ENCODE measurements at regions not wholly inside any gene's neighbourhood (a gene's known extent, or its start where the extent isn't known, plus 50 kb on each side); places are given as distances from the start of the nearest gene placed in this dataset.

DNA sequence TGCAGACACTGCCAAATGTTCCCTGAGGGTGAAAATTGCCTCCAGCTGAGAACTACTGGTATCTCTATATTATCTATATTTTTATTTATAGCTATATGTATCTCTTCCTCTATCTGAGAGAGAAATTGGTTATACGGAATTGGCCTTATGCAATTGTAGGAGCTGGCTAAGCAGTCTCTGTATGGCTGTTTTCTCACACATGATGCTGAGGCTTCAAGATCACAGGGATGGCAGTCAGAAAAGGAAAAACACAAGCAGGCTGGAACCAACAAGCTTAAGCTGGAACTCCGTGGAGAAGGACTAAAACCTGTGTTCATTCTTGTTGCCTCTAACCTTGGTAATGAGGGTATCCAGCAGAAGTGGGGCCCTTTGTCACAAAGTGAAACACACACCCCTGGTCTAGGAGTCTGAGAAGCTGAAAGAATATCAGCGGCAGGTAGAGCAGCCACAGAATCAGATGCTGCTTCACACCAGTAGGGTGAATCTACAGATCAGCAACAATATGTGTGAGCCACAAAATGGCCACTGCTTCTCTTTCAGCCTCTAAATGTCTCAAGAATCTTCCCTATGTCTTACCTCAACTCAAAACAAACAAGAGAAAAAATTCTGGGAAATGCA is 166.5 kb upstream of the PPP1R2C start:
- no peak for DNase-seq (ENCODE audit: low read depth)

DNA sequence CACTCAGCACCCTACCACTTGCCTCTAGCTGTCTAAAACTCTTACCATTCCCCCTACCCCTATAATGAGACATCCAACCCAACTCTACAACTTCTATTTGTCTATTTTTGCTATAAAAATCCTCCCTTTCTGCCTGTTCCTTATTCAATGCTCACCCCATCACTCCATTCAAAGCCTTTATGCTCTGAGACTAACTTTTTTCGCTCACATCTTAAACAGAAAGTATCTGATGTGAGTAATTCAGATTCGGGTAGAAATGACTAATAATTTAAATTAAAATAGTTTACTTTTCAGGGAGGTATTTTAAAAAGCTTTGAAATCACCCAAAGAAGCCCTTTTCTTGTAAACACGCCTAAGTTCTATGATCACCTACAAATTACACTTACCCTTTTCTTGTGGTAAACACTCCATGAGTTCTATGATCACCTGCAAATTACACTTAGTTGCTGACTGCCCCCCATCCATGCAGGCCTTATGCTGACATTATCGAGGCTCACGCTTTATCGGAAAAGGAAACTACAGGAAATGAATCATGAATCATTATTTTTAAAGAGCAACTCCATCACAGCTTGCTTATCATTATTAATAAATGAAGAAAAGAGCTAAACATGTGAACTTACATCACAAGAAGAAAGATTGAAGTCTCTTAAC is 168.7 kb upstream of the PPP1R2C start:
- DNase-seq (ENCODE audit: low read depth), result no peak

DNA sequence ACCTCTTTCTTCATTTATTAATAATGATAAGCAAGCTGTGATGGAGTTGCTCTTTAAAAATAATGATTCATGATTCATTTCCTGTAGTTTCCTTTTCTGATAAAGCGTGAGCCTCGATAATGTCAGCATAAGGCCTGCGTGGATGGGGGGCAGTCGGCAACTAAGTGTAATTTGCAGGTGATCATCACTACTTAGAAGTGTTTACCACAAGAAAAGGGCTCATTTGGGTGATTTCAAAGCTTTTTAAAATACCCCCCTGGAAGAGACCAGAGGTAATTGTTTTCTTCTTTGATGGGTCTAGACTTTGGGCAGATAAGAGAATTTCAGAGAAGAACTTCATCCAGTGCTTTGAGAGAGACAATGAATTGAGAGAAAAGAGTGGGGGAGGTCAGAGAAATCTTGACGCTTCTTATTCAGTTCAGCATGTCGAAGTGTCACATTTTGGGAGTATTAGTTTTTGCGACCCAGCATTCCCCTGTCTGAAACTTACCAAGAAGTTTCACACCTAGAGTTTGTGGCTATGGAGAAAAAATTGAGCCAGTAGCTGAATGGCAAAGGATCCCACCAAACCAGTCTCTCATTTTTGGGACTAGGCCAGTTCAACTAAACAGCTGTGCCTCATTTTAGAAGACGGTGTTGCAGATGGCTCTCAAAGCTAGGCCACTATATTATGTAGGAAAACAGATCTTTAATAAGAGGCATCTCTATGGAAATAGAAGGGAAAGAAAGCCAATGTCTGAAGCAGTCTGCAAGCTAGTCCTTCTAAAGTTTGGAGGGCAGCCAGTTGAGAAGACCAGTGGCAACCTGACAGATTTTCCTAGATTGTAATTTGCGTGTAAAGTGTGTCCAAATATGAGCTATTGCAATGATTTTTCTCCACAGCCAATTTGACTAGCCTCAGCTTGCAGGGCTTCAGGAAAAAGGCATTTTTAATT is 171.0 kb upstream of the PPP1R2C start:
- no peak for DNase-seq (ENCODE audit: low read depth)

DNA sequence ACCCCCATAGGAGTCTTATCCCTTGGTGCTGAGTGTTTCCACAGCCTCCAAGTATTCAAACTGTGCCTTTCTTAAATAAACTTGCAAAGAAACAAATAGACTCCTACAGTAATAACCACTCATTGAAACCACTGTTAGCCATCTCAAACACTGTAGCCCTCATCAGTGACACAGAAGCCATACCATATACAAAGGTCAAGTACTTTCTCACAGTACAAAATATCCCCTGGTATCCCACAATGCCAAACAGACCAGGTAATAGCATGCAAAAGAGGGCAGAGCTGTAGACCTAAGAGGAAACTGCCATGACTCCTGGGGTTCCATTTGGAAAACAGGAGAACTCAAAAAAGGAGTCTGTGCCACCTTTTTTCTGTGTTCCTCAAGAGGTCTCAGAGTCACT is 173.8 kb upstream of the PPP1R2C start:
- DNase-seq (ENCODE audit: low read depth), result no peak

DNA sequence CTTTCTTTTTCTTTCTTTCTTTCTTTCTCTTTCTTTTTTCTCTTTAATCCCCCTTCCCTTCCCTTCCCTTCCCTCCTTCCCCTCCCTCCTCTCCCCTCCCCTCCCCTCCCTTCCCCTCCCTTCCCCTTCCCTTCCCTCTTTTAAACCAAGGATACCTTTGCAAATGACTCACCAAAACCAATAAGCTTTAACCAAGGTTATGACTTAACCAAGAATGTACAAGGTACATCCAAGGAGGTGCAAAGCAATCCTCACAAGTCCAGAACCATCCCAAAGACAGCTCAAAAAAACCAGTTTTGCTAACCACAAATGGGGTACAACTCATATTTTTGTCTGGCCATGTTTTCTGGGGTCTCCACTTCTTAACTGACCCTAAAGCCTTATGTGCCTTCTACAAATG is 174.7 kb upstream of the PPP1R2C start:
- no peak for DNase-seq (ENCODE audit: low read depth)

GRCh38 chrX:42954880-42955279 is 176.9 kb upstream of the PPP1R2C start:
- no peak for DNase-seq (ENCODE audit: low read depth)

- no peak for DNase-seq (ENCODE audit: low read depth)
Measured at GRCh38 chrX:42955349-42955748, 177.4 kb upstream of the PPP1R2C start.

DNA sequence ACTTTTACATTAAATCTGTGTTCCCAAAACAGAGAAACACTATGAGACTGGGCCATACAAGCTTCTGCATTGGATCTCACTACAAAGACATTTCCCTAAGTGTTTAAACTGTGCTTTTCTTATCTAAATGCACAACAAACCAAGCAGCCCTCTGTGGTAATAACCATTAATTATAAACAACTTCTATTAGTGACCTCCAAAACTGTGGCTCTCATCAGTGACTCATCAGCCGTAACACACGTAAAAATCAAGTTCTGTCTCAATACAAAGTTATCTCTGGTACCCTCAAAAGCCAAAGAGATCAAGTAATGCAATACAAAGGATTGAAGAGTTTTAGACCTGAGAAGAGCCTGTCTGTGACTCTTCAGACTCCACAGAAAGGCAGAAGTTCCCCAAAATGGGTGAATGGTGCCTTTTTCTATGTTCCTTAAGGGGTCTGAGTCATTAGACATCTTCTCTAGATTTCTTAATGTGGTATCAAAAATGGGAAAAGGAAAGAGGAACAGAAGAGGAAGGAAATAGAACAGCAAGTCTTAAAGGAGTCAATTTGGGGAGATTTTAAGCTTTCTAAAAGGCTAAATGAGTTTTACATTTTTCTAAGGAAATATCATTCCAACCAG is 189.8 kb upstream of the PPP1R2C start:
- DNase-seq (ENCODE audit: low read depth), result no peak

DNA sequence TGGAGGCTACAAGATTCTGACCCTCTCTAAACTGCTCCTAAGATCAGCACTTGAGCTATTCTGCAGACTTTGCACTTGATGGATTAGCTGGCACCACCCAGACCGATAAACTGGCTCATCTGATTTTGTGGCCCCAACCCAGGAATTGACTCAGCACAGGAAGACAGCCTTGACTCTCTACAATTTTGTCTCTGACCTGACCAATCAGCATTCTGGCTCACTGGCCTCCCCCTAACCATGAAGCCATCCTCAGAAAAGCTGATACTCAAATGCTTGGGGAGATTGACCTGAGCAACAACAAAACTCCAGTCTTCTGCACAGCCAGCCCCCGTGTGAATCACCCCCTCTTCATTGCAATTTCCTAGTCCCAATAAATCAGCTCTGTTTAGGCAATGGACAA is 195.4 kb upstream of the PPP1R2C start:
- peak; percentile 11 for DNase-seq (ENCODE audit: low read depth)

GRCh38 chrX:42975906-42976305 is 197.9 kb upstream of the PPP1R2C start:
- DNase-seq (ENCODE audit: low read depth), result no peak

DNA sequence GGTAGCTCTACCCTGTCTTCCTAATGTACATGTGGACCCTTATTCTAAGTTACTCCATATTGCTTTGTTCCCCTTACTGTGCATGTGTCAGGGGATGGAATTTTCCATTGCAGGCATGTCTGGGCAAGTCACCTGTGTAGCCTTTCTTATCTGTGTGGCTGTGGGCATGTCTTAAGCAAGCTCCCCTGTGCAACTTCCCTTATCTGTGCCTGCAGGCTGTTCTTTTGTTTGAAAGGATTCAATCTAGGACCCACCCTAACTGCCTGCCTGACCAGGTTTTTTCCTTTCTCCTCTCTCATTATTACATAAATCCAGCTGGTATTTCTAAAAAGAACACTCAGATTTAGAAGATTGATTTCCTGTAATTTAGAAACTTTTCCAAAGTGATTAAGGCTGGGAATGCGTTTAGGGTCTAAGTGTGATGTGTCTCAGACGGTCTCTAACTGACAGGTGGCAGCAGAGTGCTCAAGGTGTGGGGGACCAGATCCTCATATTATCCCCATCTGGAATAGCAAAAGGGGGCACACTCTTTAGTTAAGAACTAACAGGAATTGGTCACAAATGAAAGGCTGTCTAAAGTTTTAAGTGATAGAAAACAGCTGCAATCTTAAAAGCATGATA is 198.9 kb upstream of the PPP1R2C start:
- DNase-seq (ENCODE audit: low read depth), result no peak

- DNase-seq (ENCODE audit: low read depth), result no peak
Measured at GRCh38 chrX:42978655-42979379, 200.9 kb upstream of the PPP1R2C start.

DNA sequence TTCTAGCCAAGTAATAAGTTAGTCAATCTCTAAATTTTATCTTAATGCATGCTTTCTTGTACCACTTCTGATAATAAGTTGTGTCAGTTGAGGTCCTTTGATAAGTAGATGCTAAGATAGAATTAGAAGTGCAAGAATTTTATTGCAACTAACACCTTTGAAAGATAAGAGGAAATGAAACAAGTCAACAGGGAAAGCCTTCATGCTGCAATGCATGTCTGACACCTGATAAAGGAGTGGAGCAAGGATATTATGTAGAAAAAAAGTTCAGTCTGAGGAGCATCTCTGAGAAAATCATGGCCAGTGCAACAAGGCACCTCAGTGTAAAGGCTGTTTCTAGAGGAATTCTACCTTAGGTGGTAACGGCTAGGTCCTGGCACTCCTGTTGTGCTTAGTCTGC is 210.7 kb upstream of the PPP1R2C start:
- DNase-seq (ENCODE audit: low read depth), result no peak

GRCh38 chrX:42992199-42992943 is 214.4 kb upstream of the PPP1R2C start:
- DNase-seq (ENCODE audit: low read depth), result peak; percentile 57

DNA sequence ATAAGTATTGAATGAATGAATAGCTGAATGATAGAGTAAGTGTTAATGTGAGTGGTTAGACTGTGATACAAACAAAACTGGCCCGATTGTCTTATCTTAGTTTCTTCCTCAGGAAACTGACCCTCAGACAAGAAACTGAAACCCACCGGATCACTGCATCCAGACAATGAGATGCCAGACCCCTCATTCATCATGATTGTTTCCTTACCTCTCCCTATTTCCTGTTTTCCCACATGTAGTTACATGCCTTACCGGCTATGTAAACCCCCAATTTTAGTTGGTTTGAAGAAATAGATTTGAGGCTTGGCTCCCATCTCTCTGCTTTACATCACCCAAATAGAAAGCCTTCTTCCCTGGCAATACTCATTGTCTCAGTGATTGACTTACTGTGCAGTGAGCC is 218.9 kb upstream of the PPP1R2C start:
- no peak for DNase-seq (ENCODE audit: low read depth)

GRCh38 chrX:43000121-43000520 is 222.2 kb upstream of the PPP1R2C start:
- DNase-seq (ENCODE audit: low read depth), result no peak

GRCh38 chrX:43002526-43003203 is 224.7 kb upstream of the PPP1R2C start:
- DNase-seq (ENCODE audit: low read depth), result no peak

DNA sequence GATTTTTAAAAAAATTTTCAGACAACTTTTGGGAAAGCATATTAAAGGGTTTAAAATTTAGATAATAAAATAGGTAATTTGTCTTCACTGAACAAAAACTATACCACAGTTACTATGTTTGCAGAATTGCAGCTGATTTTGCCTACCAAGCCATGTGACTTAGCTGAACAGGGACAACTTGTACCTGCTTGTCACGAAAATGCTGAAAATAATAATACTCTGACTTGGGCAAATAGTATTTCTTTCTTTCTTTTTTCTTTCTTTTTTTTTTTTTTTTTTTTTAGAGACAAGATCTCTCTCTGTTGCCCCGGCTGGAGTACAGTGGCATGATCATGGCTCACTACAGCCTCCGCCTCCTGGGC is 225.2 kb upstream of the PPP1R2C start:
- DNase-seq (ENCODE audit: low read depth), result no peak

DNA sequence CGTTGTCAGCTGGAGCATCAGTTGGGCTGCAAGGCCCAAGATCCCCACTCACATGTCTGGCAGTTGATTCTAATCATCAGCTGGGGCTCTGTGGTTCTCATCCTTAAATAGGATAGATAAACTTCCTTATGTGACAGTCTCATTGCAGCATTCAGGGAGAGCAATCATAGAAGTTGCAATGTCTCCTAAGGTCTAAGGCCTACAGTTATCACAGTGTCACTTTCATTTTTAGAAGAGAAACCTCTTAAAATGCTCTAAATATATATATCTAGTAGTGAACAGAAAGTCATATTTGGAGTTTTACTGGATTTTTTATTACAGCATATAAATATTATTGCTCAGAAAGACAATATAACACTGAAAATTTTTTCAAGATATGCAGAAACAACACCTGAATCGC is 226.0 kb upstream of the PPP1R2C start:
- no peak for DNase-seq (ENCODE audit: low read depth)

DNA sequence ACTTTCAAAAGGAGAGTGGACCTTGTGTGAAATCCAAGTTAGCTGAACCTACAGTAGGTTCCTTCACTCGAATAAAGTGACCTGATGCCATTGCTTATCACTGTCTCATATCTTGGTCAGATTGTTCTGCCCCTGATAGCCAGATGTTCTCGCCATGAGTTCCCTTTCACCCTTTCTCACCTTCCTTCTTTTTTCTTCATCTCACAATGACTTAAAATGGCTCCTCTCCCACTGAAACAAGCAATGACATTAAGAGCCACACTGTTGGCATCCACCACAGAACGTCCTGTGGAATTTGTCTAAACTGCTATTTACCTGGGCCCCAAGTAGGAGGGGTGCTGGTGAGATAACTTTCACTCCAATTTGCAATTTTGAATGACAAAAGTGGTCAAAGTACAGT is 227.6 kb upstream of the PPP1R2C start:
- no peak for DNase-seq (ENCODE audit: low read depth)

Measured in HT1080 (cell line).